Upper lobe of left lung (tissue), 6 donors: ENCODE measurements at regions not wholly inside any gene's neighbourhood (a gene's known extent, or its start where the extent isn't known, plus 50 kb on each side); places are given as distances from the start of the nearest gene placed in this dataset.

ENCODE experiments used
- ATAC-seq, 2 donors: fragments of 200-7000 bp; cut with Tn5 transposase; one replicate each; pipeline ENCODE4 v1.9.1; 2022; ENCODE audit warnings: mild to moderate bottlenecking in 2 of 2, moderate library complexity in 2 of 2; ENCODE audit not compliant: low FRiP score in 2 of 2
- DNase-seq, 2 donors: peaks; one replicate each; pipeline ENCODE4 v3.0.0-alpha.2; 2019 to 2020
- H3K27ac ChIP-seq, 4 donors: fragments of 200-600 bp; sonication (generic); one replicate each; pipeline ENCODE4 v1.5.1; 2016 to 2019
- H3K27me3 ChIP-seq, 4 donors: fragments of 200-600 bp; sonication (generic); one replicate each; pipeline ENCODE4 v1.5.1; 2017 to 2019
- H3K36me3 ChIP-seq, 4 donors: fragments of 200-600 bp; sonication (generic); one replicate each; pipeline ENCODE4 v1.5.1; 2016 to 2019
- H3K4me1 ChIP-seq, 4 donors: fragments of 200-600 bp; sonication (generic); one replicate each; pipeline ENCODE4 v1.5.1; 2018 to 2019
- H3K4me3 ChIP-seq, 4 donors: fragments of 200-600 bp; sonication (generic); one replicate each; pipeline ENCODE4 v1.5.1; 2017 to 2019; ENCODE audit warnings: mild to moderate bottlenecking in 2 of 4, moderate library complexity in 1 of 4
- H3K9me3 ChIP-seq, 4 donors: fragments of 200-600 bp; sonication (generic); one replicate each; pipeline ENCODE4 v1.5.1; 2018 to 2019
- EP300 ChIP-seq, 4 donors: sonication (generic); formaldehyde crosslinking; IDR thresholded peaks; one replicate each; pipeline ENCODE4 v1.5.1; 2017; ENCODE audit warnings: antibody characterized with exemption in 4 of 4, control low read depth in 2 of 4
- POLR2A ChIP-seq, 4 donors: fragments of 450-650 bp; IDR thresholded peaks; one replicate each; pipeline ENCODE4 v1.5.1; 2016 to 2017; ENCODE audit warnings: antibody characterized with exemption in 4 of 4, mild to moderate bottlenecking in 2 of 4
- POLR2AphosphoS5 ChIP-seq, 2 donors: sonication (generic); formaldehyde crosslinking; IDR thresholded peaks; one replicate each; pipeline ENCODE4 v1.5.1; 2017; ENCODE audit warnings: antibody characterized with exemption in 2 of 2
- WGBS, 2 donors: methylation state at CpG; one replicate each; pipeline ENCODE4 v1.1.5; 2017 to 2018; 5-methylcytosine and 5-hydroxymethylcytosine counted together
- TF ChIP-seq, protein P1 (sequence below), 6 experiments: fragments of 450-650 bp in 4 of 6; fragments of 200-600 bp in 2 of 6; sonication (generic) in 2 of 6; IDR thresholded peaks; one replicate each; pipeline ENCODE4 v1.5.1; 2016 to 2019; ENCODE audit warnings: antibody characterized with exemption in 6 of 6
- donor health status: DM: no; HTN: no; CAD: no; lungs with moderate emphysema.
- donor health status: DM: no; HTN: yes; CAD: no; lungs with severe emphysema.

DNA sequence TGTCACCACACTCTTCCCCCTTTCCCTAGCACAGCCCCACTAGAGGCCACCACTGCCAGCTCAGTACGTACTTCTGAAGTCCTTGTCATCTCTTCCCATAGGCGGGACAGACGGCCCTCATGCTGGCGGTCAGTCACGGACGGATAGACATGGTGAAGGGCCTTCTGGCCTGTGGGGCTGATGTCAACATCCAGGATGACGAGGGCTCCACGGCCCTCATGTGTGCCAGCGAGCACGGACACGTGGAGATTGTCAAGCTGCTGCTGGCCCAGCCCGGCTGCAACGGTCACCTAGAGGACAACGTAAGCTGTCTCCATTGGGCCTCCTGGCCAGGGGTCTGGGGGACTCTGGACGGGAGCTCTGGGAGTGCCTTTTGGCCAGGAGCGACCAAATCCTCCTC is 99.4 kb upstream of the DMRT1 start:
- H3K27me3 ChIP-seq = no peaks in the 10 kb centered on the region
- no peak overlapping the region for H3K27ac ChIP-seq
- H3K36me3 ChIP-seq = peaks cover 0 to 55% (median 25%) of the 10 kb centered on the region in 4 donors

DNA sequence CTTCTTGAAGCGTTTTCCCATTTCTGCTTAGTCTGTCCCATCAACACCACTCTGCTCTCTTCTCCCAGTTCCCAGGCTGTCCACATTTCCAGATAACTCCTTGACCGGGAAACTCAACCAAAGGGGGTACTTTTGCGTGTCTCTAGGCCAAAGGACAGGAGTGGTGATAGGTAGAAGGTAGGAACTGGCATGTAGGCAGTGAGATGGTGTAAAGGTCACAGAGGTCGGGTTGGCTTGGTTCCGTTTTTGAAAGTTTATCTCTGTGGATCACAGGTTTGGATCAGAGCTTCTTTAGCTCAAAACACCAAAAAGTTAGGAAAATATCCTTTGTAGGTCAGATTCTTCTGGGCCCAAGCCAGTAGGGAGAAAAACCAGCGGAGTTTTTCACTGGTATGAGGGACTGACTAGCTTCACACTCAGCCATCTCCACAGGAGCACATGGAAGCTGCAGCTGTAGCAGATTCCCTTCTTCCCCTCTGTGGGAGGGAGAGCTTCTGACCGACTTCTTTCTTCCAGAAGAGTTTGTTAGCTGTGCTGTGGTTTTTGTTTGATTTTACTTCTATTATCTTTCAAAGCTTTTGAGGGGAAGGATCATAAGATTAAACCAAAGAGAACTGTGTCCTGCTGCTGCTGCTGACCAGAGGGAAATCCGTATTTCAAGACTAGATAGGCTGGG is 98.4 kb upstream of the DMRT1 start:
- WGBS, 2 donors = 90 to 91% methylated on average over 8 of the region's 8 CpGs
- Histone ChIP-seq H3K4me3 (no peak overlapping the region), H3K36me3 (peaks cover 0 to 55% (median 25%) of the 10 kb centered on the region in 4 donors), H3K9me3 (no peaks in the 10 kb centered on the region), H3K4me1 (peaks cover 0 to 16% (median 12%) of the 10 kb centered on the region in 4 donors), H3K27me3 (no peaks in the 10 kb centered on the region), H3K27ac (no peak overlapping the region)
- ATAC-seq (no peak), DNase-seq (no peak)
- TF ChIP-seq, protein P1, sequence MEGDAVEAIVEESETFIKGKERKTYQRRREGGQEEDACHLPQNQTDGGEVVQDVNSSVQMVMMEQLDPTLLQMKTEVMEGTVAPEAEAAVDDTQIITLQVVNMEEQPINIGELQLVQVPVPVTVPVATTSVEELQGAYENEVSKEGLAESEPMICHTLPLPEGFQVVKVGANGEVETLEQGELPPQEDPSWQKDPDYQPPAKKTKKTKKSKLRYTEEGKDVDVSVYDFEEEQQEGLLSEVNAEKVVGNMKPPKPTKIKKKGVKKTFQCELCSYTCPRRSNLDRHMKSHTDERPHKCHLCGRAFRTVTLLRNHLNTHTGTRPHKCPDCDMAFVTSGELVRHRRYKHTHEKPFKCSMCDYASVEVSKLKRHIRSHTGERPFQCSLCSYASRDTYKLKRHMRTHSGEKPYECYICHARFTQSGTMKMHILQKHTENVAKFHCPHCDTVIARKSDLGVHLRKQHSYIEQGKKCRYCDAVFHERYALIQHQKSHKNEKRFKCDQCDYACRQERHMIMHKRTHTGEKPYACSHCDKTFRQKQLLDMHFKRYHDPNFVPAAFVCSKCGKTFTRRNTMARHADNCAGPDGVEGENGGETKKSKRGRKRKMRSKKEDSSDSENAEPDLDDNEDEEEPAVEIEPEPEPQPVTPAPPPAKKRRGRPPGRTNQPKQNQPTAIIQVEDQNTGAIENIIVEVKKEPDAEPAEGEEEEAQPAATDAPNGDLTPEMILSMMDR (IDR thresholded peaks at IDR 0.05) = no peak
- TF ChIP-seq POLR2AphosphoS5 (IDR thresholded peaks at IDR 0.05) (no peak), POLR2A (IDR thresholded peaks at IDR 0.05) (no peak), EP300 (IDR thresholded peaks at IDR 0.05) (no peak)

More for the DNA sequence above, 99.4 kb upstream of the DMRT1 start:
- 93 to 95% methylated on average over 8 to 13 of the region's 16 CpGs for WGBS, 2 donors
- DNase-seq = peak in 1 of 2 donors; percentile 52
- Histone ChIP-seq H3K4me1 (peaks cover 4 to 22% (median 20%) of the 10 kb centered on the region in 4 donors), H3K4me3 (no peak overlapping the region), H3K9me3 (no peaks in the 10 kb centered on the region)
- no peak for ATAC-seq
- TF ChIP-seq POLR2A (IDR thresholded peaks at IDR 0.05) = no peak
- no peak for TF ChIP-seq EP300 (IDR thresholded peaks at IDR 0.05)
- TF ChIP-seq, protein P1 (IDR thresholded peaks at IDR 0.05) = no peak
- TF ChIP-seq POLR2AphosphoS5 (IDR thresholded peaks at IDR 0.05) = no peak

DNA sequence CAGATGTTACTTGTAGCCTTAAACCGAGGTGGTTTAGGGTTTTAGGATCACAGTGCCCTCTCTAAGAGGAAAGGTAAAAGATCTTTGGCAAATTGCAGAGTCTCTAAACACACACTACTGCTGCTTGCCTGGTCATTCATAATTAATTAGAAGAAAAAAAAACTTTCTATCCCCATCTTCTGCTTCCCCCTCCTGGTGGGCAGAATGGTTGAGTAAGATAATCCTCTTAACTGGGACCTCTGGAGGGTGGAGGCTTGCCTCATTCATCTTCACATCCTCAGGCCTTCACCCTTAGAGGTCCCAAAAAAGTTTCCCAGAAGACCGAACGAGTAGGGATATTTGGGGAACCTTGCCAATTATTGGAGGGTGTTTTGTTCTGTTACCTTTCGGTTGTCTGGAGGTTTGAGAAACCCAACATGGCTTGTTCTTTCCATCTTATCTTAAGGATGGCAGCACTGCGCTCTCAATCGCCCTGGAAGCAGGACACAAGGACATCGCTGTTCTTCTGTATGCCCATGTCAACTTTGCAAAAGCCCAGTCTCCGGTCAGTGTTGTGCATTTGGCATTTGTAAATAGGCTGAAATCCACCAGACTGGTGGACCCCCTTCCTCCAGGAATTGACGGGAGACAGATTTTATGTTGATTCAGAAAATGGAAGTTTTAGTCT is 97.3 kb upstream of the DMRT1 start:
- H3K27ac ChIP-seq = no peak overlapping the region
- 94 to 96% methylated on average over 9 of the region's 9 CpGs for WGBS, 2 donors
- TF ChIP-seq POLR2AphosphoS5 (IDR thresholded peaks at IDR 0.05) (no peak), EP300 (IDR thresholded peaks at IDR 0.05) (no peak), POLR2A (IDR thresholded peaks at IDR 0.05) (no peak)
- TF ChIP-seq, protein P1 (IDR thresholded peaks at IDR 0.05) = no peak
- H3K4me3 ChIP-seq = no peak overlapping the region
- peaks cover 0 to 6% (median 5%) of the 10 kb centered on the region in 4 donors for H3K4me1 ChIP-seq
- H3K36me3 ChIP-seq = peaks cover 0 to 55% (median 25%) of the 10 kb centered on the region in 4 donors
- no peaks in the 10 kb centered on the region for H3K9me3 ChIP-seq
- ATAC-seq (no peak), DNase-seq (no peak)
- H3K27me3 ChIP-seq = no peaks in the 10 kb centered on the region

DNA sequence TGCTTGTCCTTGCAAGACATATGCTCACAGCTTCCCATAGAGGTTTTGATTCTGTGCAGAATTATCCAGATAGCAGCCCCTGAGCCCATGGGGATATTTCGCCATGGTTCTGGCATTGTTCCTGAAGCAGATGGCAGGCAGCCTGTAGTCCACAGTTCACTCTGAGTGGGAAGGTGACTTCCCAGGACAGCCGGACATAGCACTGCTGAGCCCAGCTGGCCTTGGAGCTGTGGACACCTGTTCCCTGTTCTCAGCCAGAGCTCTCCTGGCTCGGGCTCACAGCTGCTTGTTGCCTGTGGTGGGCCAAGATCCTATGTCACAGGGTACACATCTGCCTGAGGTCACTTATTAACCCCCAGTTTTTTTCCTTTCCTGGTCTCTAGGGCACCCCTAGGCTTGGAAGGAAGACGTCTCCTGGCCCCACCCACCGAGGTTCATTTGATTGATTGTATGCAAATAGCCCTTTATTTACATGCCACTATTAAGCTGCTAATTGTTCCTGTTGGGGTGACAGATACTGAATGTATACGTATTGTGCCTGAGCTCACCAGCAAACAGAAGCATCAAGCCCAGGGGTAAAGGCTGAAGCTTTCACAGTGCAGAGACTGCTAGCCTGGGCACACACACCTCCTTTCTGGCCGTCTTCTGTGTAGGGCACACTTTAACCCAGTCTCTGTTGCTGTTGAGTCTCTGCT is 96.6 kb upstream of the DMRT1 start:
- ATAC-seq = peak; percentile 52 to 54
- H3K27ac ChIP-seq = no peak overlapping the region
- H3K9me3 ChIP-seq = no peaks in the 10 kb centered on the region
- DNase-seq = no peak
- no peak for TF ChIP-seq POLR2A (IDR thresholded peaks at IDR 0.05)
- TF ChIP-seq, protein P1 (IDR thresholded peaks at IDR 0.05) = no peak
- TF ChIP-seq EP300 (IDR thresholded peaks at IDR 0.05) = no peak
- peak; percentile 7 to 15 for TF ChIP-seq POLR2AphosphoS5 (IDR thresholded peaks at IDR 0.05)
- peaks cover 0 to 5% (median 4%) of the 10 kb centered on the region in 4 donors for H3K4me1 ChIP-seq
- H3K36me3 ChIP-seq = peaks cover 0 to 51% (median 25%) of the 10 kb centered on the region in 4 donors
- H3K4me3 ChIP-seq = no peak overlapping the region
- no peaks in the 10 kb centered on the region for H3K27me3 ChIP-seq
- 50 to 74% methylated on average over 6 to 7 of the region's 7 CpGs for WGBS, 2 donors
